ENCODE measurements at regions not wholly inside any gene's neighbourhood (a gene's known extent, or its start where the extent isn't known, plus 50 kb on each side); places are given as distances from the start of the nearest gene placed in this dataset.

- no peak overlapping the region for H3K27ac ChIP-seq
- TF ChIP-seq CTCF (IDR thresholded peaks at IDR 0.05), result no peak
- no peak for TF ChIP-seq POLR2A (IDR thresholded peaks at IDR 0.05)
- TF ChIP-seq POLR2AphosphoS5 (IDR thresholded peaks at IDR 0.05; ENCODE audit: insufficient read depth in 1 of 2, low read depth in 1 of 2), result no peak
- no peaks in the 10 kb centered on the region for H3K9me3 ChIP-seq
- peaks cover 3% of the 10 kb centered on the region for H3K27me3 ChIP-seq
- DNase-seq (ENCODE audit: extremely low spot score in 2 of 2), result no peak
- H3K36me3 ChIP-seq, result no peaks in the 10 kb centered on the region
- no peaks in the 10 kb centered on the region for H3K4me1 ChIP-seq
- no peak overlapping the region for H3K4me3 ChIP-seq
- intact Hi-C loops (cut with DNase I), result no loop called here
Measured at GRCh38 chr10:129040377-129040776, 426.7 kb upstream of the MGMT start.

GRCh38 chr10:129041916-129042315 lies 425.1 kb upstream of the MGMT start:
- no peaks in the 10 kb centered on the region for H3K4me1 ChIP-seq
- H3K36me3 ChIP-seq, result no peaks in the 10 kb centered on the region
- no peak overlapping the region for H3K4me3 ChIP-seq
- H3K9me3 ChIP-seq, result no peaks in the 10 kb centered on the region
- TF ChIP-seq POLR2A (IDR thresholded peaks at IDR 0.05), result no peak
- TF ChIP-seq POLR2AphosphoS5 (IDR thresholded peaks at IDR 0.05; ENCODE audit: insufficient read depth in 1 of 2, low read depth in 1 of 2), result no peak
- no peak for TF ChIP-seq CTCF (IDR thresholded peaks at IDR 0.05)
- no peak for DNase-seq (ENCODE audit: extremely low spot score in 2 of 2)
- H3K27ac ChIP-seq, result no peak overlapping the region
- H3K27me3 ChIP-seq, result peaks cover 3% of the 10 kb centered on the region
- intact Hi-C loops (cut with DNase I), result no loop called here

GRCh38 chr10:129042776-129043595 lies 424.1 kb upstream of the MGMT start:
- no peak for DNase-seq (ENCODE audit: extremely low spot score in 2 of 2)
- peaks cover 3% of the 10 kb centered on the region for H3K27me3 ChIP-seq
- H3K4me3 ChIP-seq, result no peak overlapping the region
- H3K27ac ChIP-seq, result no peak overlapping the region
- H3K36me3 ChIP-seq, result no peaks in the 10 kb centered on the region
- no peaks in the 10 kb centered on the region for H3K4me1 ChIP-seq
- TF ChIP-seq POLR2A (IDR thresholded peaks at IDR 0.05) (no peak), CTCF (IDR thresholded peaks at IDR 0.05) (no peak), POLR2AphosphoS5 (IDR thresholded peaks at IDR 0.05; ENCODE audit: insufficient read depth in 1 of 2, low read depth in 1 of 2) (no peak)
- H3K9me3 ChIP-seq, result no peaks in the 10 kb centered on the region
- intact Hi-C loops (cut with DNase I), result no loop called here

GRCh38 chr10:129043691-129044090 lies 423.4 kb upstream of the MGMT start:
- DNase-seq (ENCODE audit: extremely low spot score in 2 of 2), result no peak
- H3K27me3 ChIP-seq, result peaks cover 3% of the 10 kb centered on the region
- no peak overlapping the region for H3K27ac ChIP-seq
- H3K36me3 ChIP-seq, result no peaks in the 10 kb centered on the region
- H3K4me1 ChIP-seq, result no peaks in the 10 kb centered on the region
- TF ChIP-seq CTCF (IDR thresholded peaks at IDR 0.05) (no peak), POLR2A (IDR thresholded peaks at IDR 0.05) (no peak), POLR2AphosphoS5 (IDR thresholded peaks at IDR 0.05; ENCODE audit: insufficient read depth in 1 of 2, low read depth in 1 of 2) (no peak)
- intact Hi-C loops (cut with DNase I), result no loop called here
- no peak overlapping the region for H3K4me3 ChIP-seq
- H3K9me3 ChIP-seq, result no peaks in the 10 kb centered on the region

GRCh38 chr10:129045599-129045998 lies 421.4 kb upstream of the MGMT start:
- intact Hi-C loops (cut with DNase I), result no loop called here
- no peak for TF ChIP-seq CTCF (IDR thresholded peaks at IDR 0.05)
- no peak for TF ChIP-seq POLR2AphosphoS5 (IDR thresholded peaks at IDR 0.05; ENCODE audit: insufficient read depth in 1 of 2, low read depth in 1 of 2)
- TF ChIP-seq POLR2A (IDR thresholded peaks at IDR 0.05), result no peak

More at GRCh38 chr10:129045599-129045998, 421.4 kb upstream of the MGMT start:
- Histone ChIP-seq H3K4me3 (no peak overlapping the region), H3K27ac (no peak overlapping the region), H3K27me3 (peaks cover 3% of the 10 kb centered on the region), H3K4me1 (no peaks in the 10 kb centered on the region), H3K9me3 (no peaks in the 10 kb centered on the region), H3K36me3 (no peaks in the 10 kb centered on the region)
- DNase-seq (ENCODE audit: extremely low spot score in 2 of 2), result no peak
